Vagina (tissue), 2 donors: ENCODE measurements at regions not wholly inside any gene's neighbourhood (a gene's known extent, or its start where the extent isn't known, plus 50 kb on each side); places are given as distances from the start of the nearest gene placed in this dataset.

Experiments
- CTCF ChIP-seq, 3 experiments: fragments of 450-650 bp in 2 of 3; fragments of 200-600 bp in 1 of 3; sonication (generic) in 1 of 3; IDR thresholded peaks; one replicate each; pipeline ENCODE4 v1.5.1; 2017 to 2019; ENCODE audit warnings: antibody characterized with exemption in 3 of 3, mild to moderate bottlenecking in 2 of 3, moderate library complexity in 2 of 3
- POLR2A ChIP-seq, 2 donors: fragments of 450-650 bp; IDR thresholded peaks; one replicate each; pipeline ENCODE4 v1.6.1; 2017; ENCODE audit warnings: antibody characterized with exemption in 2 of 2, mild to moderate bottlenecking in 2 of 2, moderate library complexity in 2 of 2
- POLR2AphosphoS5 ChIP-seq, 2 donors: sonication (generic); formaldehyde crosslinking; IDR thresholded peaks; one replicate each; pipeline ENCODE4 v1.9.0; 2017; ENCODE audit warnings: antibody characterized with exemption in 2 of 2, mild to moderate bottlenecking in 2 of 2, low read depth in 1 of 2; ENCODE audit not compliant: insufficient read depth in 1 of 2

DNA sequence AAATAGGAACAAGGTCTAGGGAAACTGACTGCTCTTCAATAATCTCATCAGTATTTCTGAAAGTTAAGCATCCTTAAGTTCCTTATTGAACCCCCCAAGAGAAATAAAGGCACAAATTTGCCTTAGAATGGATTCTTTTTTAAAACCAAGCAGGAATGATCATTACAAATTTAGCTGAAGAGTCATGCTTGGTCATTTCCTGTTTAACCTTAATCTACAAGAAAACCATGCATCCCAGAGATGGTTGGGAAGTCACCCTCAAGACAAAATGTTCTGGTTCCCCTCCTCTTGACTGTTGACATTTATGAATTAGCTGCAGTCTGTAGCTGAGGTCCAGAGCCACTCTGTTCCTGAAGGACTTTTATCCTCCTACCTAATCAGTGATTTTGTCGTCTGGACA is 291.8 kb upstream of the G2E3 start:
- TF ChIP-seq CTCF (IDR thresholded peaks at IDR 0.05): no peak
- no peak for TF ChIP-seq POLR2AphosphoS5 (IDR thresholded peaks at IDR 0.05; ENCODE audit: insufficient read depth in 1 of 2, low read depth in 1 of 2)
- no peak for TF ChIP-seq POLR2A (IDR thresholded peaks at IDR 0.05)
